AG10803 (cell line): ENCODE measurements at regions not wholly inside any gene's neighbourhood (a gene's known extent, or its start where the extent isn't known, plus 50 kb on each side); places are given as distances from the start of the nearest gene placed in this dataset.
"Not testable (repeated sequence)": the region's sequence is repeated elsewhere in the genome, so short reads cannot be mapped to it uniquely, and the experiment has no call there.

Source experiments
- DNase-seq: peaks from one replicate; pipeline ENCODE4 v3.0.0; 2010; ENCODE audit warnings: low read depth
- H3K4me3 ChIP-seq: 2 replicates; pipeline ENCODE4 v1.5.1; 2011; ENCODE audit warnings: mild to moderate bottlenecking, low read length, control low read depth
- CTCF ChIP-seq: conservative IDR thresholded peaks from 2 replicates; pipeline ENCODE4 v1.5.1; 2011; ENCODE audit warnings: mild to moderate bottlenecking, low read length, control low read depth, inconsistent platforms

DNA sequence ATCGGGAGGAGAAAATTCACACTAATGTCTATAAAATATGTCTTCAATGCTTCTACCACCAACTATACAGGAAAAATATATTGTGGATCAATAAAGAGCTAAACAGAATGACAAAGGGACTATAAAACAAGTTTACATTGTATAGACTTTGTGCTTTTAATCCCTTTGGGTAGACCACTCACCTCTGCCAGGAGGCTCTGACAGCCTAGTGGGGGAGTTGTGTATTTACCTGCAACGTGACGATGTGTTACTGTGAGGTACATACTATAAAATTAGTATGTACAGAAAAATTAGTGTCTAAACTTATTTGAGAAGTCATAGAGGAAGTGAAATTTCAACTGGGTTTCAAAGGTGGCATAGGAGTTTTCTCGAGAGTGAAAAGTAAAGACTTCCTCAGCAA is 243.3 kb upstream of the REG3G start:
- H3K4me3 ChIP-seq, result no peak overlapping the region
- no peak for TF ChIP-seq CTCF

DNA sequence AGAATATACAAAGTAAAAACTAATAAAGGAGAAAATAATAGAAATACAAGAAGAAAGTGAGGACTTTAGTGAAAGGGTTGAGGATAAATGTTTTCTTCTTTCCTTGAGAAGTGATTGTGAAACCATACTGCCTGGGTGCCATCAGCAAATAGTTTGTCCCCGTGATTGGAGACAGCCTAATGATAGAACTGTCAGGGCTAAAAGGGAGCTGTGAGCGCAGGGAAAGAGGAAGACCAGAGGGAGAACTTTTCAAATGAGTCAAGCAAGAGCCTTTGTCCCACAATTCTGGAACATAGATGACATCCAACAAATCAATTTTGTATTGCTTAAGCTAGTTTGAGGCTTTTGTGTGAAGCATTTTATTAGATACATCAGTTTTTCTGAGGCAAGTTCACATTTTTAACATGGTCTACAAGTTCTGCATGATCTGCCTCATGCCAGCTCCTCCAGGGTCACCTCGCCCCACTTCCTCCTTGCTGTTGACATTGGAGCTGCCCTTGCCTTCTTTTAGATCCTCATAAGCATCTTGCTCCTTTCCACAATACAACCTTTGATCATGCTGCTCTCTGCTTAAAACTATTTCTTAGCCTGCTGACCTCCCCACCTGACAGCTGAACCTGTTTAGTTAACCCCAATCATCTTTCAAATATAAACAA is 213.4 kb upstream of the REG3G start:
- DNase-seq, result no peak
- TF ChIP-seq CTCF, result no peak

More for the DNA sequence above, 243.3 kb upstream of the REG3G start:
- no peak for DNase-seq

GRCh38 chr2:78814331-78814986 is 211.0 kb upstream of the REG3G start:
- DNase-seq, result no peak
- no peak overlapping the region for H3K4me3 ChIP-seq
- no peak for TF ChIP-seq CTCF

More for the DNA sequence above, 213.4 kb upstream of the REG3G start:
- H3K4me3 ChIP-seq, result no peak overlapping the region

GRCh38 chr2:78817430-78817829 is 208.1 kb upstream of the REG3G start:
- DNase-seq, result no peak
- no peak for TF ChIP-seq CTCF
- no peak overlapping the region for H3K4me3 ChIP-seq

DNA sequence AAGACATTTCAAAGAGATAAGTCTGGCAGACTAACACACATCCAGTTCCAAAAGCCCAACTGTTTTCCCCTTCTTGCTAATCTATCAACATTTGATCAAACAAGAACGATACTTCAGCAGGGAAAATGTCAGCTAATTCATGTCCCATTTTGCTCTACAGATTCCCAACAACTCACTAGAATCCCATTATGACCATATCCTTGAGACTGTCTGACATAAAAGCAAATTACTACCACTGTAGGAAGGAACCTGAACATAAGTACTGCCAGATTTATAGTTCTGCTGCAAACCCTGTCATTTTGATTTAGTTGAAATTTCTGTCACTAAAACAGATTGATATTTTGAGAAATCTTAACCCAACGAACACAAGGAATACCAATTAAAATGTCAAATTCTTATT is 193.0 kb upstream of the REG3G start:
- DNase-seq, result no peak
- H3K4me3 ChIP-seq, result no peak overlapping the region
- TF ChIP-seq CTCF, result no peak

DNA sequence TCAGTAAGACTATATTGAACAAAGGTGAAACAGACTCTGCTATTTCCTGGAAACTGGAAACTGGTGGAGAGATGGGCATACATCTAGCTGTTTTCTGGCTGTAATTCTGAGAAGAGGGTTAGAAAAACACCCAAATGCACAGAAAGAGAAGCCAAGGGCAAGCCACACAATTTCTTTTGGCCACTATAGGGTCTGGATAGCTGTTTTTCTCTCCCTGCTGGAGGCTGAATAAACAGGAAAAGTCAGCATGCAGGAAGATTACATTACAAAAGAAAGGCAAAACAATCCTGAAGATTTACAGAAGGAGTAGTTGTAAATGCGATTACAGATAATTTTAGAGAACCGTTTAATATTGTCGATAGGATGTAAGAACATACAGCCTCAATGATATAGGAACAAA is 186.2 kb upstream of the REG3G start:
- DNase-seq, result no peak
- TF ChIP-seq CTCF, result no peak
- H3K4me3 ChIP-seq, result no peak overlapping the region

DNA sequence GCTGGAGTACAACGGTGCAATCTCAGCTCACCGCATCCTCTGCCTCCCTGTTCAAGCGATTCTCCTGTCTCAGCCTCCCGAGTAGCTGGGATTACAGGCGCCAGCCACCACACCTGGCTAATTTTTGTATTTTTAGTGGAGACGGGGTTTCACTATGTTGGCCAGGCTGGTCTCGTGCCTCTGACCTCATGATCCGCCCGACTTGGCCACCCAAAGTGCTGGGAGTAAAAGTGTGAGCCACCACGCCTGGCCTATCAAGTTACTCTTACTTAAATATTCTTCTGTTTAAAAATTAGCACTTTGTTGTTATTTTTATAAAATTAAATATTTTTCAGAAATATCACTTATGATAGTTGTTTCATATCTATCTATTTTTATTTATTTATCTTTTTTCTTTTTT is 185.2 kb upstream of the REG3G start:
- not testable (repeated sequence) for DNase-seq, H3K4me3 ChIP-seq
